Prostate gland (tissue), 2 donors: ENCODE measurements at regions not wholly inside any gene's neighbourhood (a gene's known extent, or its start where the extent isn't known, plus 50 kb on each side); places are given as distances from the start of the nearest gene placed in this dataset.

Source experiments
- DNase-seq: peaks from one replicate; pipeline ENCODE4 v3.0.0-alpha.2; 2019; ENCODE audit warnings: low spot score
- H3K27ac ChIP-seq, 2 donors: fragments of 200-600 bp; sonication (generic); 2 replicates each; pipeline ENCODE4 v1.5.1; 2017 to 2019
- H3K27me3 ChIP-seq: fragments of 200-600 bp; sonication (generic); replicated peaks from 2 replicates; pipeline ENCODE4 v1.5.1; 2019; ENCODE audit not compliant: insufficient read depth
- H3K36me3 ChIP-seq, 2 donors: fragments of 200-600 bp; sonication (generic); 1 replicate in 1 of 2; 2 replicates in 1 of 2; pipeline versions ENCODE4 v1.5.1 to v1.8.1; 2017 to 2019
- H3K4me1 ChIP-seq: fragments of 200-600 bp; sonication (generic); replicated peaks from 2 replicates; pipeline ENCODE4 v1.5.1; 2019
- H3K4me3 ChIP-seq, 2 donors: fragments of 200-600 bp; sonication (generic); 2 replicates each; pipeline ENCODE4 v1.5.1; 2017 to 2019
- H3K9me3 ChIP-seq: fragments of 200-600 bp; sonication (generic); 2 replicates; pipeline ENCODE4 v1.5.1; 2017
- POLR2A ChIP-seq: fragments of 450-650 bp; IDR thresholded peaks from one replicate; pipeline ENCODE4 v1.6.1; 2016; ENCODE audit warnings: antibody characterized with exemption, mild to moderate bottlenecking
- POLR2AphosphoS5 ChIP-seq: sonication (generic); formaldehyde crosslinking; IDR thresholded peaks from one replicate; pipeline ENCODE4 v1.6.1; 2017; ENCODE audit warnings: antibody characterized with exemption
- WGBS: methylation state at CpG from one replicate; pipeline ENCODE4 v1.1.5; 2018; 5-methylcytosine and 5-hydroxymethylcytosine counted together
- intact Hi-C: fragments of 100-400 bp; cut with DNase I; formaldehyde crosslinking; loops from one replicate; pipeline ENCODE4 v1.14.2; 2022
- TF ChIP-seq, protein P1 (sequence below), 4 experiments: fragments of 200-600 bp in 2 of 4; fragments of 450-650 bp in 2 of 4; sonication (generic) in 2 of 4; IDR thresholded peaks; 1 replicate in 3 of 4; 2 replicates in 1 of 4; pipeline ENCODE4 v1.5.1; 2016 to 2019; ENCODE audit warnings: antibody characterized with exemption in 4 of 4, mild to moderate bottlenecking in 2 of 4, moderate library complexity in 2 of 4

DNA sequence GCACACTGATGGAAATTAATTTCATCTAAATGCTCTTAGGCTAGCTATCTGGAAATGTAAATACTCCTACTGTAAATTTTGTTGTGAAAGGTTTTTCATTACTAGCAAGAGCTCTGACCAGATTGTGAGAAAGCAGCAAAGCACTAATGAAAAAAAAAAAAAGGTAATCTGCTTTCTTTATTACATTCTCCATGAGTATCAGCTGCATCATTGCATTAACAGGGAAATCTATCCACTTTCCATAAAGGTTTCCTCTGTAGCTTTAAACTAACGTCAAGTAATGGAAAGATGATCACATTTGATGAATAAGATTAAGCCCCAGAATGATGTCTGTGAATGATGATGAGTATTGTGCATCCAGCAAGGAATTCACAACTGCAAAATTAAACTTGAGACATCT lies 790.6 kb upstream of the TYRP1 start:
- no peak overlapping the region for H3K4me3 ChIP-seq
- WGBS: 31% methylated on average over 1 of the region's 1 CpG
- no peaks in the 10 kb centered on the region for H3K9me3 ChIP-seq
- TF ChIP-seq, protein P1, sequence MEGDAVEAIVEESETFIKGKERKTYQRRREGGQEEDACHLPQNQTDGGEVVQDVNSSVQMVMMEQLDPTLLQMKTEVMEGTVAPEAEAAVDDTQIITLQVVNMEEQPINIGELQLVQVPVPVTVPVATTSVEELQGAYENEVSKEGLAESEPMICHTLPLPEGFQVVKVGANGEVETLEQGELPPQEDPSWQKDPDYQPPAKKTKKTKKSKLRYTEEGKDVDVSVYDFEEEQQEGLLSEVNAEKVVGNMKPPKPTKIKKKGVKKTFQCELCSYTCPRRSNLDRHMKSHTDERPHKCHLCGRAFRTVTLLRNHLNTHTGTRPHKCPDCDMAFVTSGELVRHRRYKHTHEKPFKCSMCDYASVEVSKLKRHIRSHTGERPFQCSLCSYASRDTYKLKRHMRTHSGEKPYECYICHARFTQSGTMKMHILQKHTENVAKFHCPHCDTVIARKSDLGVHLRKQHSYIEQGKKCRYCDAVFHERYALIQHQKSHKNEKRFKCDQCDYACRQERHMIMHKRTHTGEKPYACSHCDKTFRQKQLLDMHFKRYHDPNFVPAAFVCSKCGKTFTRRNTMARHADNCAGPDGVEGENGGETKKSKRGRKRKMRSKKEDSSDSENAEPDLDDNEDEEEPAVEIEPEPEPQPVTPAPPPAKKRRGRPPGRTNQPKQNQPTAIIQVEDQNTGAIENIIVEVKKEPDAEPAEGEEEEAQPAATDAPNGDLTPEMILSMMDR (IDR thresholded peaks at IDR 0.05): no peak
- no peak for TF ChIP-seq POLR2AphosphoS5
- TF ChIP-seq POLR2A: no peak
- H3K4me1 ChIP-seq: no peaks in the 10 kb centered on the region
- H3K36me3 ChIP-seq: no peaks in the 10 kb centered on the region
- no peak for DNase-seq
- H3K27me3 ChIP-seq: no peaks in the 10 kb centered on the region
- intact Hi-C loops: no loop called here
- no peak overlapping the region for H3K27ac ChIP-seq

DNA sequence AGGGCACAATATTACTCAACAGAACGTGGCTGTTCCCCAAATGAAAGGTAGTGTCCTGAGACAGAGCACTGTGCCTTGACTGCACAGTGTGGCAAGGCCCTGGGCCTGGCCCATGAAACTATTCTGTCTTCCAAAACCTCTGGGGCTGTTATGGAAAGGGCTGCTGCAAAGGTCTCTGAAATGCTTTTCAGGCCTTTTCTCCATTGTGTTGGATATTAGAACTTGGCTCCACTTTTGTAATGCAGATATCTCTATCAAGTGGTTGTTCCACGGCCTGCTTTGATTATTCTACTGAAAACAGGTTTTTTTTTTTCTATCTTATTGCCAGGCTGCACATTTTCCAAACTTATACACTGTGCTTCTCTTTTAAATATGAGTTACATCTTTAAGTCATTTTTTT lies 777.5 kb upstream of the TYRP1 start:
- Histone ChIP-seq H3K27ac (no peak overlapping the region), H3K36me3 (no peaks in the 10 kb centered on the region), H3K4me3 (no peak overlapping the region), H3K4me1 (no peaks in the 10 kb centered on the region), H3K27me3 (no peaks in the 10 kb centered on the region), H3K9me3 (no peaks in the 10 kb centered on the region)
- DNase-seq: no peak
- WGBS: 61% methylated on average over 2 of the region's 2 CpGs
- intact Hi-C loops: no loop called here
- TF ChIP-seq POLR2AphosphoS5 (no peak), POLR2A (no peak)
- TF ChIP-seq, protein P1 (IDR thresholded peaks at IDR 0.05): no peak

DNA sequence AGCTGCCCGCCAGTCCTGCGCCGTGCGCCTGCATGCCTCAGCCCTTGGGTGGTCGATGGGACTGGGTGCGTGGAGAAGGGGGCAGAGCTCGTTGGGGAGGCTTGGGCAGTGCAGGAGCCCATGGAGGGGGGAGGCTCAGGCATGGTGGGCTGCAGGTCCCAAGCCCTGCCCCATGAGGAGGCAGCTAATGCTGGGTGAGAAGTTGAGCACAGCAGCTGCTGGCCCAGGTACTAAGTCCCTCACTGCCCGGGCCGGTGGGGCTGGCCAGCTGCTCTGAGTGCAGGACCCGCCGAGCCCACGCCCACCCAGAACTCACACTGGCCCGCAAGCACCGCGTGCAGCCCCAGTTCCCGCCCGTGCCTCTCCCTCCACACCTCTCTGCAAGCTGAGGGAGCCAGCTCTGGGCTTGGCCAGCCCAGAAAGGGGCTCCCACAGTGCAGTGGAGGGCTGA lies 764.3 kb upstream of the TYRP1 start:
- TF ChIP-seq, protein P1 (IDR thresholded peaks at IDR 0.05): no peak
- TF ChIP-seq POLR2AphosphoS5 (no peak), POLR2A (no peak)
- no peak overlapping the region for H3K4me3 ChIP-seq
- no peaks in the 10 kb centered on the region for H3K4me1 ChIP-seq
- WGBS: 93% methylated on average over 17 of the region's 17 CpGs
- H3K9me3 ChIP-seq: no peaks in the 10 kb centered on the region
- no peaks in the 10 kb centered on the region for H3K27me3 ChIP-seq
- no peak overlapping the region for H3K27ac ChIP-seq
- intact Hi-C loops: no loop called here
- no peak for DNase-seq
- H3K36me3 ChIP-seq: no peaks in the 10 kb centered on the region

DNA sequence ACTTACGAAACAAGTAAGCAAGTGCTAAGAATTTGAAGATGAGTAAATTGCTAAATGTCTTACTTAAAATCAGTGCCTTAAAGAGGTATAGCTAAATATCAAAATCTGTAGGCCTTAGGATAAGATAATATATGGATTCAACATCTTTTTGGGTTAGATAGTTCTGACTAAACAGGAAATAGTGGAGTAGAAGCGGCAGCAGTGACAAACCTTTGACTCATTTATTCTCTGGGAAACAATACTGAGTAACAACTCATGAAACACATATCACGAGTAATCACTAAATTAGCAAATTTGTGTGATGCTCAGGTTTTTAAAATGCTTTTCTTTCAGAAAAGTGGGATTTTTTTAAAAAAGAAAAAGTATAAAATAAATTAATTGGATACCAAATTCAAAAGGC lies 762.1 kb upstream of the TYRP1 start:
- Histone ChIP-seq H3K4me1 (no peaks in the 10 kb centered on the region), H3K36me3 (no peaks in the 10 kb centered on the region), H3K27ac (no peak overlapping the region), H3K9me3 (no peaks in the 10 kb centered on the region), H3K27me3 (no peaks in the 10 kb centered on the region), H3K4me3 (no peak overlapping the region)
- 90% methylated on average over 3 of the region's 3 CpGs for WGBS
- TF ChIP-seq, protein P1 (IDR thresholded peaks at IDR 0.05): no peak
- no peak for TF ChIP-seq POLR2A
- no peak for TF ChIP-seq POLR2AphosphoS5
- no peak for DNase-seq
- intact Hi-C loops: no loop called here

DNA sequence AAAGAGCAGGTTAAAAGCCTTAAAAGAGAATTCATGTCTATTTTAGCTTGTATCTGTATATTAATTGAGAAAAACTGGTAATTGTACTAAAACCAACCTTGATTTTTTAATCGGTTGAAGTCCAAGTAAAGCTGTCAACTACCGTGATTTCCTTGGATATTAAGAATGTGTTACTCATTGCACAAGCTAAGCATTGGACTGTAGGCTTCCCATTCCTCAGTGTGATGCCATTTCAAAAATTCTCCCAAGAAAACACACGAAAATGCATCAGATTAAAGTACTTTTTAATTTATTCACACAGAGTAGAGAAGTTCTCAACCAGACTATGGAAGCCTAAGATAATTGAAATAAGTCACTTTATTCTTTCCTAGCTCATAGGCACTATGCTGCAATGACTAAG lies 761.4 kb upstream of the TYRP1 start:
- H3K9me3 ChIP-seq: no peaks in the 10 kb centered on the region
- no peaks in the 10 kb centered on the region for H3K36me3 ChIP-seq
- no peak for TF ChIP-seq POLR2A
- no peak for TF ChIP-seq POLR2AphosphoS5
- TF ChIP-seq, protein P1 (IDR thresholded peaks at IDR 0.05): no peak
- intact Hi-C loops: no loop called here
- 84% methylated on average over 3 of the region's 3 CpGs for WGBS
- no peaks in the 10 kb centered on the region for H3K27me3 ChIP-seq
- no peak overlapping the region for H3K27ac ChIP-seq
- H3K4me3 ChIP-seq: no peak overlapping the region
- no peak for DNase-seq
- no peaks in the 10 kb centered on the region for H3K4me1 ChIP-seq
